Gastrocnemius medialis (tissue), 4 donors: ENCODE measurements at regions not wholly inside any gene's neighbourhood (a gene's known extent, or its start where the extent isn't known, plus 50 kb on each side); places are given as distances from the start of the nearest gene placed in this dataset.

Experiments used
- POLR2A ChIP-seq, 2 donors: fragments of 450-650 bp; IDR thresholded peaks; one replicate each; pipeline ENCODE4 v1.6.1; 2017; ENCODE audit warnings: antibody characterized with exemption in 2 of 2, mild to moderate bottlenecking in 2 of 2, moderate library complexity in 2 of 2
- TF ChIP-seq, protein P1 (sequence below), 5 experiments: fragments of 450-650 bp in 3 of 5; fragments of 200-600 bp in 2 of 5; sonication (generic) in 2 of 5; IDR thresholded peaks in 4 of 5; conservative IDR thresholded peaks in 1 of 5; 1 replicate in 4 of 5; 2 replicates in 1 of 5; pipeline ENCODE4 v1.5.1; 2016 to 2019; ENCODE audit warnings: antibody characterized with exemption in 5 of 5, mild to moderate bottlenecking in 3 of 5, moderate library complexity in 3 of 5

DNA sequence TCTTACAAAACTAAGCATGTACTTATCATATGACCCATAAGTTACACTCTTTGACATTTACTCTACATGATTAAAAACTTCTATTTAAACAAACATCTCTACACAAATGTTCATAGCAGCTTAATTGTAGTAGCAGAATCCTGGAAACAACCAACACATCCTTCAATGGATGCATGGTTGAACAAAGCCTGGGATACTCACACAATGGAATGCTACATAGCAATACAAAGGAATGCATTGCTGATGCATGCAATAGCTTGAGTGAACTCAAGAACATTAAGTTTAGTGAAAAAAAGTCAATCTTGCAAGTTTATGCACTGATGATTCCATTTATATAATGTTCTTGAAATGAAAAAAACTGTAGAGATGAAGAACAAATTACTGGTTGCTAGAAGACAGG lies 686.9 kb downstream of the LRRIQ3 start:
- TF ChIP-seq, protein P1, sequence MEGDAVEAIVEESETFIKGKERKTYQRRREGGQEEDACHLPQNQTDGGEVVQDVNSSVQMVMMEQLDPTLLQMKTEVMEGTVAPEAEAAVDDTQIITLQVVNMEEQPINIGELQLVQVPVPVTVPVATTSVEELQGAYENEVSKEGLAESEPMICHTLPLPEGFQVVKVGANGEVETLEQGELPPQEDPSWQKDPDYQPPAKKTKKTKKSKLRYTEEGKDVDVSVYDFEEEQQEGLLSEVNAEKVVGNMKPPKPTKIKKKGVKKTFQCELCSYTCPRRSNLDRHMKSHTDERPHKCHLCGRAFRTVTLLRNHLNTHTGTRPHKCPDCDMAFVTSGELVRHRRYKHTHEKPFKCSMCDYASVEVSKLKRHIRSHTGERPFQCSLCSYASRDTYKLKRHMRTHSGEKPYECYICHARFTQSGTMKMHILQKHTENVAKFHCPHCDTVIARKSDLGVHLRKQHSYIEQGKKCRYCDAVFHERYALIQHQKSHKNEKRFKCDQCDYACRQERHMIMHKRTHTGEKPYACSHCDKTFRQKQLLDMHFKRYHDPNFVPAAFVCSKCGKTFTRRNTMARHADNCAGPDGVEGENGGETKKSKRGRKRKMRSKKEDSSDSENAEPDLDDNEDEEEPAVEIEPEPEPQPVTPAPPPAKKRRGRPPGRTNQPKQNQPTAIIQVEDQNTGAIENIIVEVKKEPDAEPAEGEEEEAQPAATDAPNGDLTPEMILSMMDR (IDR thresholded peaks at IDR 0.05 in 4 of 5, conservative IDR thresholded peaks at IDR 0.05 in 1 of 5): no peak
- TF ChIP-seq POLR2A (IDR thresholded peaks at IDR 0.05): no peak
